Ammon's horn (tissue), 1 donor: ENCODE measurements at regions not wholly inside any gene's neighbourhood (a gene's known extent, or its start where the extent isn't known, plus 50 kb on each side); places are given as distances from the start of the nearest gene placed in this dataset.

Experiments used
- DNase-seq: peaks from one replicate; pipeline ENCODE4 v3.0.0-alpha.2; 2016; ENCODE audit warnings: low spot score

DNA sequence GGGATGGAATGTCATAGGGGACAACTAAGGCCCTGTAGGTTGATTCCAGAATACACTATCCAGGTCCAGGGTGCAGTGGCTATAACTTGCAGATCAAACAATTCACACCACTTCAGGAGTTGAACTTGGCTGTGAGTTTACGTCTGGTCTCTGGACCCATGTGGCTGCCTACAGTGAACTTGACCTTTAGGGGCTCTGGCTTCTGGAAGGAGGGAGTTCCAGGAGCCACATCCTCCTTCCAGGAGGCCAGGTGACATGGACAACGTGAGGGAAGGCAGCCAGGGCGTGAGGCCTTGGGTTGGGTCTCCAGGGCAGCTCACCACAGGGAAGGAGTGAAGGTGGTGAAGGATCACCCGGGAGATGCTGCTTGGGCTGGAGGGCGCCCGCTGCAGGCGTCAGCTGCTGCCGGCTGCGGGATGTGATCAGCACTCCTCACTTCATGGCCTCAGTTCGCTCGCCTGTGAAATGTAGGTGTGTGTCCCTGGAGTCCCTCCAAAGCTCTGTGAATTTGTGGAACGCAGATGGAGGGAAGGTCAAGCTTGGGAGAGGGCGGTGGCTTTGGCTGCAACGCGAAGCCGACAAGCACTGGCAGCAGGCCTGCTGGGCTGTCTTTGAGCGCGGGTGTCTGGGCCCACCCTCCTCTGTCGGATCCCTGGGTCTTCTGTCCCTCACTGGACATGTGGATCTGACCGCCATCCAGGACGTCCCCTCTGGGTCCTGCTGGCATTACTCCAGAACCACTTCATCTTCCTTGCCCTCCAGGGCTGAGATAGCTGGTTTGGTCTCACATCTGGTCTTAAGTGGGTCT is 146.5 kb downstream of the GLI2 start:
- no peak for DNase-seq

- no peak for DNase-seq
These were observed 148.2 kb downstream of the GLI2 start for GRCh38 chr2:120883607-120884440.

- DNase-seq, result no peak
These were observed 149.0 kb downstream of the GLI2 start for GRCh38 chr2:120884472-120885290.

DNA sequence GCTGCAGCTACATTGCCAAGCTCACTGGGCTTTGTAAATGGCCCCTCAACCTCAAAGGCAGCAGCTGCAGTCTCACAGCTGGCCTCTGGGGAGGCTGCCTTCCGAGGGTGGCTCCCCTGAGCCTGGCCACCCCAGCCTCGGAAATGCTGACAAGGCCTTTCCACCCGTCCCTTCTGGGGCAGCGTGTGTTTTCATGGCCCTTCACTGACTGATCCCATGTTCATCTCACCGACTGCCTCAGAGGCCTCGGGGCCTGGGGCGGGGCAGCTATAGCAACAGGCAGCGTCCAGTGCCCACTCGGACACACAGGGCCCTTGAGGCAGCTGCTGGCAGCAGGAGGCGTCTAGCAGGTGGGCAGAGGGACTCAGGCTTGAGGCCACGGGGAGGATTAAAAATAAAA is 149.7 kb downstream of the GLI2 start:
- DNase-seq, result no peak

GRCh38 chr2:120885749-120886148 is 150.1 kb downstream of the GLI2 start:
- DNase-seq, result no peak

GRCh38 chr2:120886534-120887319 is 151.1 kb downstream of the GLI2 start:
- DNase-seq, result no peak

DNA sequence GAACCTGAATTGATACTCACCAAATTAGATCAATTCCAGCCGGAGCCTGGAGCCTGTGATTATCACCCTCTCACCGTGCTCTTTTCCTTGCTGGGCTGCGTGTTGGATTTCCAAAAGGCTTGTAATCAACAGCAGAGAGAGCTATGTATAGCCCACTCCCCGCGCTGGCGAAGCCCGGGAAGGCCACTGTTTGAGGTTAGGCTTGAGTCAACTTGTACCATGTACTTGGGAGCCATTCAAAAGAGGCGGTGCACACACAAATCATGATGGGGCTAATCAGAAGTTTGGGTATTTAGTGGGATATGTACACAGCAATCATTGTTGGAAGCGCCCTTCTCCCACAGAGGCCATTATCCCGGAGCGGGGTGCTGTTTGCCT is 151.6 kb downstream of the GLI2 start:
- DNase-seq, result no peak

- DNase-seq, result no peak
These were observed 152.1 kb downstream of the GLI2 start for GRCh38 chr2:120887741-120888231.

GRCh38 chr2:120888851-120889250 is 153.2 kb downstream of the GLI2 start:
- no peak for DNase-seq

DNA sequence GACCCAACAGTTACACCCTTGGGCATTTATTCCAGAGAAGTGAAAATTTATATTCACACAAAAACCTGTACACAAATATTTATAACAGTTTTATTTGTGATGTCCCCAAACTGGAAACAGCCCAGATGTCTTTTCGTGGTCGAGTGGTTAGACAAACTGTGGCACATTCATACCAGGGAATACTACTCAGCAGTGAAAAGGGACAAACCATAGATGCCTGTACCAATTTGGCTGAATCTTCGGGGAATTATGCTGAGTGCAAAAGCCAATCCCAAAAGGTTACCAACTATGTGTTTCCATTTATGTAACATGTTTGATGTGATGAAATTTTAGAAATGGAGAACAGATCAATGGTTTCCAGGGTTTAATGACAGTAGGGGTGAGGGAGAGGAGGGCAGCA is 154.3 kb downstream of the GLI2 start:
- no peak for DNase-seq

GRCh38 chr2:120890566-120891360 is 155.1 kb downstream of the GLI2 start:
- DNase-seq, result no peak

GRCh38 chr2:120892271-120892966 is 156.8 kb downstream of the GLI2 start:
- no peak for DNase-seq

DNA sequence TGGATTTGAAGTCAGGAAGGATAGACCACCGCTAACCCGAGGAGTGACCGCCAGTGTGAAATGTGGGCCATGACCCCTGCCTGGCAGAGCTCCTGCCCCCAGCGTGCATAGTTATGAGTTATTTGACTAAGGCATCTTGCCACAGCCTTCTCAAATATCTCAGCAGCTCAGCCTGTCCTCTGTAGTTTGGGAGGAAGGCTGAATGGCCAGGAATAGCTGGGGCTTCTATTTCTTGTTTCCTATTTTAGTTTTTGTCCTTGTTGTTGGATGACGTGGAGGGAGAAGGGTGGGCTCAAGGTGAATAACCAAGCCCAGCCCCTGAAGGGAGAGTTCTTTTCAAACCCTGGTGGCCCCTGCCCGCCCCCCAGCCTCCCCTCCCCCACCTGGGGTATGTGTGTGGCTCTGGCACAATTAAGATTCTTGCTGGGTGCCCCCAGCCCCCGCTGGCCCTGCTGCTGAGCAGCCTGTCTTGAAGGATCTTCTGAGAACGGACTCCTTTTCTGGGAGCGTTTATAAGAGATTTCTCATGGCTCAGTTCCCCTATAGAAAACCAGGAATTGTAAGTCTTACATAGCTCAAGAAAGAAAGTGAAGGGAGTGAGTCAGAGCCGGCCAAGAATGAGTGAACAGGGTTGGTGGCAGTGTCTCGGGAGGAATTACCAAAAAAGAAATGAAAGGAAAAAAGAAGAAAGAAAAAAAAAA is 157.4 kb downstream of the GLI2 start:
- no peak for DNase-seq

- no peak for DNase-seq
These were observed 158.3 kb downstream of the GLI2 start for GRCh38 chr2:120893811-120894584.

DNA sequence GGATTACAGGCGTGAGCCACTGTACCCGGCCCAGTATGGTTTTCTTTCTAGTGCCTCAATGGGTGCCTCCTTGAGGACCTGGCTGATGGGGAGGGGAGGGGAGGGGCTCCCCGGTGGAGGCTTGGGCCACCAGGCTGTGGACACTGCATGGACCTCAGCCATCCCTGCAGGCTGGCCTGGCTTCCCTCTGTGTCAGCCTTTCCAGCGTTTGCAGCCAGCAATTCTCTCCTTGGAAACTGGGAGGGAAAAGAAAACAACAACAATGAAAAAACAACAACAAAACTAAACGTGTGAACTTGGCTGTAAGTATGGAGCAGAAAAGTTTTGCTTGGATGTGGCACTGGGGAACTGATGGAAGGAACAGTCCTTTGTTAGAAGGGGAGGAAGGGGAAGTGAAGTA is 159.3 kb downstream of the GLI2 start:
- DNase-seq, result no peak

DNA sequence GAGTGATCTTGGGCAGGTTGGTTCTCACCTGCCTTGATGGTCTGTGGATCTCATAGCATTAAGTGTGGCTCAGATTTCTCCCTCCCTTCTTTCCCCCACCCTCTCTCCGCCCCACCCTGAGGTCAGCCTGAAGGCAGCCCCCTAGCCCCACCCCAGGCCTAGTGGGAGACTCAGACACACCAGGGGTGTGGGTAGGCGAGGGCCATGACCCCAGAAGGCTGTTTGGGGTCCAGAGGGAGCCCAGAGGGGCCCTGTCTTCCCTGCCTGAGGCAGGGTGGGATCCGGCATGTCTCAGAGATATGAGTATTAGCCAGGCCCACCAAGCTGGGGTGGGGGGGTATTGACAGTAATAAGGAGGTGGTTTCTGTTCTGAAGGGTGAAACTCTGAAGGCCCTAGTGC is 160.5 kb downstream of the GLI2 start:
- DNase-seq, result no peak

DNA sequence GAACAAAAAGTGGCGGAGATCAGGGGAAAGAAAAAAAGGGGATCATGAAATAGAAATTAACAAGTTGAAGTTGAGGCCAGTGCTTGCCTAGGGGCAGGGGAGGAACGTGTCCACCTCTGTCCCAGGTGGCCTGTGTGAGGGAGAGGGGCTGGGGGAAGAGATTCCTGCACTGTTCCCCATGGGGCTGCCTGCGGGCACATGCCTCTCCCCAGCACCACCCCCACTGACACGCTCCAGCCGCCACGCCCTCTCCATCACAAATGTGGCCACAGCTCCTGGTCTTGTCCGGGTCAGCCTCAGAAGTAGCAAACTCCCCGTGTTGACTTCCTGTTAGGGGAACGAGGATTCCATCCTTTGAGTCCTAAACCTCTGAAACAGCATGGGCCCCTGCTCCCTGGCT is 161.2 kb downstream of the GLI2 start:
- no peak for DNase-seq

GRCh38 chr2:120897399-120897798 is 161.7 kb downstream of the GLI2 start:
- DNase-seq, result no peak

GRCh38 chr2:120898496-120898895 is 162.8 kb downstream of the GLI2 start:
- DNase-seq, result no peak
